ENCODE measurements at regions not wholly inside any gene's neighbourhood (a gene's known extent, or its start where the extent isn't known, plus 50 kb on each side); places are given as distances from the start of the nearest gene placed in this dataset.

GRCh38 chr2:239774142-239774462, 251.0 kb downstream of the NDUFA10 start:
- H3K4me2 ChIP-seq (ENCODE audit: low read length) = no peak overlapping the region
- H3K4me3 ChIP-seq (ENCODE audit: low read depth, low read length, poor library complexity, severe bottlenecking) = no peak overlapping the region
- H3F3A ChIP-seq (ENCODE audit: insufficient read depth, low read length) = no peaks in the 10 kb centered on the region
- H3K36me3 ChIP-seq (ENCODE audit: insufficient read depth, low read length) = no peaks in the 10 kb centered on the region
- H3K9me2 ChIP-seq (ENCODE audit: low read depth, low read length) = no peaks in the 10 kb centered on the region
- no peaks in the 10 kb centered on the region for H3K4me1 ChIP-seq (ENCODE audit: insufficient read depth, low read length, severe bottlenecking)
- peaks cover 10% of the 10 kb centered on the region for H3K27me3 ChIP-seq (ENCODE audit: insufficient read depth, low read length)
- no peak overlapping the region for H3K27ac ChIP-seq (ENCODE audit: low read depth, low read length, poor library complexity, severe bottlenecking)
- no peaks in the 10 kb centered on the region for H4K20me1 ChIP-seq (ENCODE audit: insufficient read depth, low read length)
- no peak overlapping the region for H2AFZ ChIP-seq (ENCODE audit: low read length)
- TF ChIP-seq EZH2 (IDR thresholded peaks at IDR 0.05; ENCODE audit: borderline replicate concordance, low read length) (no peak), CTCF (IDR thresholded peaks at IDR 0.05; ENCODE audit: low read length) (no peak)
- H3K9me3 ChIP-seq (ENCODE audit: low read length) = peaks cover 3% of the 10 kb centered on the region; the same call in 1 of the 2 replicates
- H3K79me2 ChIP-seq (ENCODE audit: insufficient read depth, low read length) = no peaks in the 10 kb centered on the region
- H3K9ac ChIP-seq (ENCODE audit: low read length) = no peak overlapping the region

GRCh38 chr2:239773228-239774141, 251.7 kb downstream of the NDUFA10 start:
- Histone ChIP-seq H2AFZ (ENCODE audit: low read length) (no peak overlapping the region), H3F3A (ENCODE audit: insufficient read depth, low read length) (no peaks in the 10 kb centered on the region), H3K4me1 (ENCODE audit: insufficient read depth, low read length, severe bottlenecking) (no peaks in the 10 kb centered on the region), H3K27ac (ENCODE audit: low read depth, low read length, poor library complexity, severe bottlenecking) (no peak overlapping the region), H3K36me3 (ENCODE audit: insufficient read depth, low read length) (no peaks in the 10 kb centered on the region), H3K4me2 (ENCODE audit: low read length) (no peak overlapping the region), H3K9me3 (ENCODE audit: low read length) (peaks cover 3% of the 10 kb centered on the region; the same call in 1 of the 2 replicates), H3K9ac (ENCODE audit: low read length) (no peak overlapping the region), H3K27me3 (ENCODE audit: insufficient read depth, low read length) (peaks cover 10% of the 10 kb centered on the region), H3K79me2 (ENCODE audit: insufficient read depth, low read length) (no peaks in the 10 kb centered on the region), H3K4me3 (ENCODE audit: low read depth, low read length, poor library complexity, severe bottlenecking) (no peak overlapping the region), H4K20me1 (ENCODE audit: insufficient read depth, low read length) (no peaks in the 10 kb centered on the region), H3K9me2 (ENCODE audit: low read depth, low read length) (no peaks in the 10 kb centered on the region)
- TF ChIP-seq EZH2 (IDR thresholded peaks at IDR 0.05; ENCODE audit: borderline replicate concordance, low read length) = no peak

- H3K9ac ChIP-seq (ENCODE audit: low read length) = no peak overlapping the region
- no peak for TF ChIP-seq CTCF (IDR thresholded peaks at IDR 0.05; ENCODE audit: low read length)
- TF ChIP-seq EZH2 (IDR thresholded peaks at IDR 0.05; ENCODE audit: borderline replicate concordance, low read length) = no peak
- no peak overlapping the region for H3K27ac ChIP-seq (ENCODE audit: low read depth, low read length, poor library complexity, severe bottlenecking)
- H3K4me1 ChIP-seq (ENCODE audit: insufficient read depth, low read length, severe bottlenecking) = no peaks in the 10 kb centered on the region
- H4K20me1 ChIP-seq (ENCODE audit: insufficient read depth, low read length) = no peaks in the 10 kb centered on the region
- peaks cover 3% of the 10 kb centered on the region; the same call in 1 of the 2 replicates for H3K9me3 ChIP-seq (ENCODE audit: low read length)
- H3F3A ChIP-seq (ENCODE audit: insufficient read depth, low read length) = no peaks in the 10 kb centered on the region
- peaks cover 10% of the 10 kb centered on the region for H3K27me3 ChIP-seq (ENCODE audit: insufficient read depth, low read length)
- no peak overlapping the region for H3K4me2 ChIP-seq (ENCODE audit: low read length)
- no peak overlapping the region for H2AFZ ChIP-seq (ENCODE audit: low read length)
- H3K9me2 ChIP-seq (ENCODE audit: low read depth, low read length) = no peaks in the 10 kb centered on the region
- no peaks in the 10 kb centered on the region for H3K79me2 ChIP-seq (ENCODE audit: insufficient read depth, low read length)
- no peaks in the 10 kb centered on the region for H3K36me3 ChIP-seq (ENCODE audit: insufficient read depth, low read length)
- H3K4me3 ChIP-seq (ENCODE audit: low read depth, low read length, poor library complexity, severe bottlenecking) = no peak overlapping the region
Measured at GRCh38 chr2:239772721-239773120, 252.4 kb downstream of the NDUFA10 start.

Measured in OCI-LY1 (cell line).